IPS-NIHi7 (cell line): ENCODE measurements at regions not wholly inside any gene's neighbourhood (a gene's known extent, or its start where the extent isn't known, plus 50 kb on each side); places are given as distances from the start of the nearest gene placed in this dataset.

Experiments used
- DNase-seq: peaks from one replicate; pipeline ENCODE4 v3.0.0; 2012; ENCODE audit warnings: mixed read lengths; ENCODE audit errors: extremely low spot score

DNA sequence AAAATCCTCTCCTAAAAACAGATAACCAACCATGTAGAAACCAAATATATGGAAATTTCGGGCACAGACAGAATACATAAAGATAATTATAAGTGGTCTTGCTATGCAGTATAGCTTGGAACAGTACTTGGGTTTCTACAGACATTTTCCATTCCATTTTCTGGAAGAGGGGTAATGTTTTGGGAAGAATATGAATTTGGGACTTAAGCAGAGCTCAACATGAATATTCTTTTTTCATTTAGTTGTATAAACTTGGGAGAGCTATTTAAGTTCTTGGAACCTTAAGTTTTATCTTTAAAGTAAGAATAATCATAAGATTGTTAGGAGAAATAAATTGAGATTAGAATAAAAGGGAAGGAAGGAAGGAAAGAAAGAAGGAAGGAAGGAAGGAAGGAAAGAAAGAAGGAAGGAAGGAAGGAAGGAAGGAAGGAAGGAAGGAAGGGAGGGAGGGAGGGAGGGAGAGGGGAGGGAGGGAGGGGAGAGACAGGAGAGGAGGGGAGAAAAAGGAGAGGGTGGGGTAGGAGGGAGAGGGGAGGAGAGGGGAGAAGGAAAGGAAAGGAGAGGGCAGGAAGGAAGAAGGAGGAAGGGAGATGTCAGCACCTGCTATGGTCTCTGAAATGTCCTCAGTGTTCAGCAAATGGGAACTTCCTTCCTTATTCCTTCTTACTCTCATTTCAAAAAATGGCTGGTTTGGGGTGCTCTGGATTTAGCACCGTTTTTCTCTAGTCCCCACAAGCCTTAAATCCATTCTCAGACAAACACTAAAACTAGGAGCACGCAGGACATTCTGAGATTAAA is 248.3 kb downstream of the LY86 start:
- DNase-seq, result no peak

DNA sequence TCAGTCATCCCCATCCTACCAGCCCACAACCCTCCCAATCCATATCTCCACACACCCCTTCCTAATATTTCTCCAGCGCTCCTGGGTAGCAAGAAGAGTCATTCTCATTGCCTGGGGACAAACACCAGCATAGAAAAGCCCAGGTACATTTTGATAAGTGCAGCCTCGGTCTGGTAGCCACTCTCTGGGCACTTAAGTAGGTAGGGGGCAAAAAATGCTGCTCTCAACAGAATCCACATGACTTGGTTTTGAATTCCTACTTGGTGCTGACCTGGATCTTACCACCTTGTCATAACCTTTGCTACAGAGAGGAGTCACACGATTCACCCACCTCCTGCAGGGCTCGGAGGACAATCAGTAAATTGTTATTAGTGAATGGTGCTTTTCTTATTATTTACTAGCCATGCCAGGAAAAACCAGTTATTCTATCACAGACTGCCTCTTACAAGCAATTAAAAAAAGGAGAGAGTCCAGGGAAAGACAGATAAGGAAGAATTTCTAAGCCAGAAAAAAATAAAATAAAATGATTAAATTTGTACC is 249.1 kb downstream of the LY86 start:
- DNase-seq, result no peak

DNA sequence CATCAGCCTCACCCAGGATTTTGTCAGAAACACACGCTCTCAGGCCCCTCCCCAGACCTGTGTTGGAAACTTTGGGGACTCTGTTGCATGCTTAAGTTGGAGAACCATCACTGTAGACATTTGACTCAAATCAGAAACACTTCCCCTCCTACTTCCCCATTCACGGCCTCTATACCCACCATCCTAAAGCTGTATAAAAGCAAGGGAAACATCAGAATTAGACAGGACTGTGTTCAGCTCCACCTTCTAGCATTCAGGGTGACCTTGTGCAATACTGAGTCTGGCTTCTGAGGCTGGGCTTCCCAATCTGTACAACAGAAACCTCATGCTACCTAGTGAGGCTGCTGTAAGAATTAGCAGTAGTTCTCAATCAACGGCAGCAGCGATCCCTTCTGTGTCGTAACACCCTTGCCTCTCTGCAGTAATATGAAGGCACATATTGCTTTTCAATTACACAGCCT is 252.3 kb downstream of the LY86 start:
- no peak for DNase-seq

DNA sequence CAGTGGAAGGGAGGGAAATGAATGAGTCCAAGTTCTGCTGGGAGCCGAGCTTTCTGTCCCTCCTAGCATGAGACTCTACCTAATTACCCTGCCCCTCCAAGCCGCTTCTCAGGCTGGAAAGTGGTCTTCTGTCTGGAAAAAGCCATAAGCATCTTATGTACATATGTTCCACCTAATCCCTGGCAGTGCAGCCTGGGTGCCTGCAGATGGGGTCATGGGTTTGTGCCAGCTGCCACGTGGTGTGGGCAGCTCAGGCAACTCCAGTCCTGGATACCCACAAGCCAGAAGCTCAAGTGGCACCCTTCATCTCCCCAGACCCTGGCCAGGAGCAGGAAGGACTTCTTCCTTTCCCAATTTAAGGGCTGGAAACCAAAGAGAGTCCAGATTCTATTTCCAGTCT is 253.1 kb downstream of the LY86 start:
- DNase-seq, result no peak

- DNase-seq, result no peak
Observed at GRCh38 chr6:6842291-6842690, 253.8 kb downstream of the LY86 start.

DNA sequence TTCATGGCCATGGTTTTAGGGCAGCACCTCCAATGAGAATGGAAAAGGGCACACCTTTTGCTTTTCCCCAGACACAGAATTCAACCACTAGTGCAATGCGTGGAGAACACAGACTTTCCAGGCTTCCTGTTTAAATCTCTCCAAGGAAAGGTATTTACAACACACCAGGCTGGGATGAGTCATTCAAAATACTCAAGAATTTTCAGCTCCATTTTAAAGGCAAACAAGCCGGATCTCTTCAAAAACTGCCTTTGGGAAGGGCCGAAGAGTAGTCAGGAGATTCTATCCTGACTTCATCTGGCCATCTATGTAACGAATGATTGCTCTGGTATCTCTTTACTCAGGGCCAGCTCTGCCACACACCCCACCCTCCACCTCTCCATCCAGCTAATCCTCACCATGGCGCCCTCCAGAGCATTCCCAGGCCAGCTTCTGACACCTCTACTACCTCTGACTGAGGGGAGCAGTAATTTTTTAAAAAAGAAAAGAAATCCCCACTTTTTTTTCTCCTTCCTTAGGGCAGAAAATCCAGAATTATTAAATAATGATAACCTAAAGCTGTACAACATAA is 254.6 kb downstream of the LY86 start:
- DNase-seq, result peak; percentile 51

DNA sequence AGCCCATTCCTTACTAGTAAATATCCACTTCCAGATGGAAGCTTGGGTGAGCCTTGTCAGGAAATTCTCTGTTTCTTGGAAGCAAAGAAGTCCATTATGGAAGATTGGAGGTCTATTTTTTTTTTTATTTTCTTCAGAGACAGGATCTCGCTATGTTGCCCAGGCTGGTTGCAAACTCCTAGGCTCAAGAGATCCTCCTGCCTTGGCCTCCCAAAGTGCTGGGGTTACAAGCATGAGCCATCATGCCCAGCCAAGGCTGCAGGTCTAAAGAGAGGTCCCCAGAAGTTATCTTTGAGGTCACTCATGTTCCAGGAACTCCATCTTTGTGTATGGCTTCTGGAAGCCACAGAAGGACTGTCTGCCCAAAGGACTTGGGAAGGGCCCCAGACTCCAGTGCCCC is 255.3 kb downstream of the LY86 start:
- DNase-seq, result no peak

GRCh38 chr6:6844530-6844929 is 256.0 kb downstream of the LY86 start:
- DNase-seq, result no peak

- DNase-seq, result no peak
Observed at GRCh38 chr6:6845603-6846002, 257.1 kb downstream of the LY86 start.

GRCh38 chr6:6847591-6847990 is 259.1 kb downstream of the LY86 start:
- DNase-seq, result no peak

DNA sequence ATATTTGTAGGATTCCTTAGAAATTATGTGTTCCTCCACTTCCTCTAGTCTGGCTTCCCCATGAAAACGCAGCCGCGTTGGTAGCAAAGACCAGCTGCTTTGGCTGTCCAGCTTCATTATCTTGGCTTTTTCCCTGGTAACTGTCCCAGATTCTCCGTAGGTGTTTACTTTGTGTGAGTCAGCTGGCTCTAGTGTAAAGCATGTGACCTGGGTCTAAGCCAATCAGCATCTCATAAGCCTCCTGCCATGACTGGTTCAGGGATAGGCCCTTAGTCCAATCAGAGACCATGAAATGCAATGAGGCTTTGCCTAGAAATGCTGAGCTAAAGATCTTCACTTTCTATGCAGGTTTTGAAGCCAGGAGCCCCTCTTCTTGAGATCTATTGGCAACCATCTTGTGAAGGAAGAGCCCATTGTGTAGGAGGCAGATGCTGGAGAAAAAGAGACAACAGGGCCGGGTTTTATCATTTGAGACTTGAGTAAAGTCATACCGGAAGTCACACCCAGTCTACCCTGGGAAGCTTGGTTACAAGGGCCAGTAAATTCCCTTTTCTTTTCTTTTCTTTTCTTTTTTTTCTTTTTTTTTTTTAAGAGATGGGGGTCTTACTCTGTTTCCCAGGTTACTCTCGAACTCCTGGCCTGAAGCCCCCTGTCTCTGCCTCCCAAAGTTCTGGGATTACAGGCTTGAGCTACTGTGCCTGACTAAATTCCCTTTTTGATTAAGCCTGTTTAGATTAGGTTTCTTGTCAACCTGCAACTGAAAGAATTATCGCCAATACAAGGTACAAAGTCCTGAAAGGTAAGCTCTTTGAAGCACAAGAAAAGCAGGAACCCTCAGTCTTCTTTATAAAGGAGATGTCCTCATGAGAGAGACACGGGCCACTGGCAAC is 256.5 kb upstream of the RREB1 start:
- DNase-seq, result peak; percentile 42

DNA sequence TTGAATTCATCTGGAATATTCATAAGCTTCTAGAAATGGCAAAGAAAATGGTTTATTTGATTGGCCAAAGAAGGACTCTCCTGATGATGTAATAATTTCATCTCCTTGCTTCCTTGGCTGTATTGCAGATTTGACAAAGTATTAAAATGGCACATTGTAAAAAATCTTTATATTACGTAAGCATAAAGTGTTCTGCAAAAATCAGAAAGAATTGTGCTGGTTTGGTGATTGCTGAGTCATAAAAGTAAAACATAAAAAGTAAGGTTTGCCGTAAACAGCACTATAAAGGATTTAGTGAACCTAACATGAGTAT is 255.9 kb upstream of the RREB1 start:
- no peak for DNase-seq

GRCh38 chr6:6856538-6857523 is 250.9 kb upstream of the RREB1 start:
- DNase-seq, result peak; percentile 67

GRCh38 chr6:6857528-6857927 is 250.2 kb upstream of the RREB1 start:
- DNase-seq, result no peak

GRCh38 chr6:6858533-6858982 is 249.2 kb upstream of the RREB1 start:
- no peak for DNase-seq

DNA sequence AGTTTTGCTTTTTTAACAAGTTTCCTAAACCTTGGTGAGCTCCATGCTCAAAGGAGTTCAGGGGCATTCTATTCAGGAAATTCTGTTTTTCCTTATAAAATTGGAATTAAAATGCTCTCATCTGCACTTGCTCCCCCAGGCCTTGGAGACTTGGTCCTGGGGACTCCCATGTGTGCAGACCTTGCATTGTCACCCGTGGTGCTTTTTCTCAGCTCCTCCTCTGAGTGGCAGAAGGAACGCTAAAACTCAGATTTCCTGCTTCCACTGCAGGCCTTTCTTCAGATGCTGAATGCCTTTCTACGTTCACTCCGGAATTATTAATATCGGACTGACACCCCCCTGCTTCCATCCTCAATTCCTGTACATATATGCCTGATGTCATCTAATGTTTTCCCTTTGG is 248.7 kb upstream of the RREB1 start:
- no peak for DNase-seq

DNA sequence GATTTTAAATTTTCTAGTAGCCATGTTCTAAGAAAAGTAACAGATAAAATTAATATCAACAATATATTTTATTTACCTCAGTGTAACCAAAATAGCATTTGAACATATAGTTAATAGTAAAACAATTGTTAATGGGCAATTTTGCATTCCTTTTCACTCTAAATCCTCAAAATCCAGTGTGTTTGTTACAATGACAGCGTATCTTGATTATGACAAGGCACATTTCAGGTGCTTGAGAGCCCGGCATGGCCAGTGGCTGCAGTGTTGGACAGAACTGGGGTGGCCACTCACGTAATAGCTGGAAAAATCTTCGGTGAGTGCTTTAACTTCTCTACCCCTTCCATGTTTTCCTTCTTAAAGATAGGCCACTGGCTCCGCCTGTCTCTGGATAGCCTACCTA is 248.0 kb upstream of the RREB1 start:
- DNase-seq, result no peak

DNA sequence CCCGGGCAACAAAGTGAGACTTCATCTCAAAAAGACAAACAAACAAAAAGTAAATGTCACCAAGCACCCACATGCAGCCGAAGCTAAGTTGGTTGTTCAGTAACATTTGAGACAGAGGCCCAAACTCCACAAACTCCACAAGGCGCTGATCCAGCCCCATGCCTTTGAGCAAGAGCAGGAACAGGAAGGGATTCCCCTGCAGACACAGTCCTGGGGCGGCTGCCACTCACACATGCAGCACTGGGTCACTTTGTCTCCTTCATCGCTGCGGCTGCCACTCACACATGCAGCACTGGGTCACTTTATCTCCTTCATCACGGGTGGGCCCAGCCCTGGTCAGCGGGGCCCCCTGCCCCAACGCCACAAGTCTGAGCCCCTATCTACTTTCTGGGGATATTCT is 246.9 kb upstream of the RREB1 start:
- no peak for DNase-seq

- DNase-seq, result no peak
Observed at GRCh38 chr6:6861351-6861894, 246.3 kb upstream of the RREB1 start.

- DNase-seq, result no peak
Observed at GRCh38 chr6:6861995-6862394, 245.8 kb upstream of the RREB1 start.
